NB4 (cell line): ENCODE measurements at regions not wholly inside any gene's neighbourhood (a gene's known extent, or its start where the extent isn't known, plus 50 kb on each side); places are given as distances from the start of the nearest gene placed in this dataset.
"Not testable (repeated sequence)": the region's sequence is repeated elsewhere in the genome, so short reads cannot be mapped to it uniquely, and the experiment has no call there.

Source experiments
- POLR2A ChIP-seq: IDR thresholded peaks from 2 replicates; pipeline ENCODE4 v1.6.1; 2011; ENCODE audit warnings: mild to moderate bottlenecking; ENCODE audit not compliant: insufficient read length; ENCODE audit errors: extremely low read depth
- TF ChIP-seq, protein P1 (sequence below): IDR thresholded peaks from one replicate; pipeline ENCODE4 v1.5.1; 2012; ENCODE audit warnings: low read depth, low read length
- TF ChIP-seq, protein P2 (sequence below): IDR thresholded peaks from 2 replicates; pipeline ENCODE4 v1.6.1; 2011; ENCODE audit warnings: low read depth, low read length

DNA sequence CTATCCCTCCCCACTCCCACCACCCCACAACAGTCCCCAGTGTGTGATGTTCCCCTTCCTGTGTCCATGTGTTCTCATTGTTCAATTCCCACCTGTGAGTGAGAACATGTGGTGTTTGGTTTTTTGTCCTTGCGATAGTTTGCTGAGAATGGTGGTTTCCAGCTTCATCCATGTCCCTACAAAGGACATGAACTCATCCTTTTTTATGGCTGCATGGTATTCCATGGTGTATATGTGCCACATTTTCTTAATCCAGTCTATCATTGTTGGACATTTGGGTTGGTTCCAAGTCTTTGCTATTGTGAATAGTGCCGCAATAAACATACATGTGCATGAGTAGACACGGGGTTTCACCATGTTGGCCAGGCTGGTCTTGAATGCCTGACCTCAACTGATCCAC, 109.8 kb downstream of the USP22 start:
- not testable (repeated sequence) for TF ChIP-seq POLR2A
- TF ChIP-seq, protein P1, sequence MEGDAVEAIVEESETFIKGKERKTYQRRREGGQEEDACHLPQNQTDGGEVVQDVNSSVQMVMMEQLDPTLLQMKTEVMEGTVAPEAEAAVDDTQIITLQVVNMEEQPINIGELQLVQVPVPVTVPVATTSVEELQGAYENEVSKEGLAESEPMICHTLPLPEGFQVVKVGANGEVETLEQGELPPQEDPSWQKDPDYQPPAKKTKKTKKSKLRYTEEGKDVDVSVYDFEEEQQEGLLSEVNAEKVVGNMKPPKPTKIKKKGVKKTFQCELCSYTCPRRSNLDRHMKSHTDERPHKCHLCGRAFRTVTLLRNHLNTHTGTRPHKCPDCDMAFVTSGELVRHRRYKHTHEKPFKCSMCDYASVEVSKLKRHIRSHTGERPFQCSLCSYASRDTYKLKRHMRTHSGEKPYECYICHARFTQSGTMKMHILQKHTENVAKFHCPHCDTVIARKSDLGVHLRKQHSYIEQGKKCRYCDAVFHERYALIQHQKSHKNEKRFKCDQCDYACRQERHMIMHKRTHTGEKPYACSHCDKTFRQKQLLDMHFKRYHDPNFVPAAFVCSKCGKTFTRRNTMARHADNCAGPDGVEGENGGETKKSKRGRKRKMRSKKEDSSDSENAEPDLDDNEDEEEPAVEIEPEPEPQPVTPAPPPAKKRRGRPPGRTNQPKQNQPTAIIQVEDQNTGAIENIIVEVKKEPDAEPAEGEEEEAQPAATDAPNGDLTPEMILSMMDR: not testable (repeated sequence)
- TF ChIP-seq, protein P2, sequence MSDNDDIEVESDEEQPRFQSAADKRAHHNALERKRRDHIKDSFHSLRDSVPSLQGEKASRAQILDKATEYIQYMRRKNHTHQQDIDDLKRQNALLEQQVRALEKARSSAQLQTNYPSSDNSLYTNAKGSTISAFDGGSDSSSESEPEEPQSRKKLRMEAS: not testable (repeated sequence)
